ENCODE measurements at regions not wholly inside any gene's neighbourhood (a gene's known extent, or its start where the extent isn't known, plus 50 kb on each side); places are given as distances from the start of the nearest gene placed in this dataset.

- 0% methylated on average over 1 of the region's 1 CpG for WGBS (ENCODE audit: insufficient coverage, low coverage, missing lambda C conversion rate)
- BruUV-seq (replicated peaks): no TSS peak
- no peaks in the 10 kb centered on the region for H4K20me1 ChIP-seq (replicated peaks; ENCODE audit: control insufficient read depth, insufficient read depth, low read length)
- H2AFZ ChIP-seq (ENCODE audit: low read depth, low read length): no peak overlapping the region
- CTCF ChIA-PET (ENCODE audit: low intra/inter-chr PET ratio): no interaction called here
- no peaks in the 10 kb centered on the region for H3K9me3 ChIP-seq (replicated peaks; ENCODE audit: control insufficient read depth, insufficient read depth, low read depth, low read length)
- H3K4me3 ChIP-seq: no peak overlapping the region
- TF ChIP-seq ZNF232 (CRISPR knock-in tag; IDR thresholded peaks at IDR 0.05): no peak
- no peak for TF ChIP-seq NBN (IDR thresholded peaks at IDR 0.05; ENCODE audit: low read depth)
- no peak for TF ChIP-seq ZNF436 (CRISPR knock-in tag; IDR thresholded peaks at IDR 0.05)
- TF ChIP-seq GABPA (tag; conservative IDR thresholded peaks at IDR 0.05; ENCODE audit: low read depth): no peak
- TF ChIP-seq ARID4B (CRISPR knock-in tag; IDR thresholded peaks at IDR 0.05): no peak
- H3K36me3 ChIP-seq (ENCODE audit: control insufficient read depth, insufficient read depth, low read length): no peaks in the 10 kb centered on the region
- H3K4me2 ChIP-seq (ENCODE audit: insufficient read depth, low read length): no peak overlapping the region
- in situ Hi-C loops (cut with MboI): no loop called here
- intact Hi-C loops (cut with micrococcal nuclease): no loop called here
- POLR2A ChIA-PET: no interaction called here
- ATAC-seq (no peak), FAIRE-seq (no peak), DNase-seq (ENCODE audit: extremely low read depth in 1 of 4, low spot score in 3 of 4) (no peak)
- H3K9me1 ChIP-seq (ENCODE audit: control insufficient read depth, insufficient read depth, low read length): no peaks in the 10 kb centered on the region
- no peaks in the 10 kb centered on the region for H3K79me2 ChIP-seq (ENCODE audit: control insufficient read depth, insufficient read depth, low read length)
- H3K9ac ChIP-seq (ENCODE audit: insufficient read depth in 1 of 2, low read depth in 2 of 2, low read length in 2 of 2): no peak overlapping the region
- H3K27me3 ChIP-seq (ENCODE audit: control insufficient read depth in 2 of 2, insufficient read depth in 2 of 2, low read length in 2 of 2): no peaks in the 10 kb centered on the region
- no peak overlapping the region for H3K27ac ChIP-seq (ENCODE audit: extremely low read depth, low read depth, low read length)
- no peaks in the 10 kb centered on the region for H3K4me1 ChIP-seq (replicated peaks in 1 of 2; ENCODE audit: control insufficient read depth in 2 of 2, insufficient read depth in 2 of 2, low read length in 2 of 2)
These were observed 127.9 kb upstream of the NTM start for GRCh38 chr11:131242476-131243000.

Data from K562 (cell line).